GM23248 (cell line): ENCODE measurements at regions not wholly inside any gene's neighbourhood (a gene's known extent, or its start where the extent isn't known, plus 50 kb on each side); places are given as distances from the start of the nearest gene placed in this dataset.

Experiments used
- DNase-seq: peaks from one replicate; pipeline ENCODE4 v3.0.0-alpha.2; 2015
- H2AFZ ChIP-seq: fragments of 200-600 bp; sonication (generic); 2 replicates; pipeline ENCODE4 v1.6.1; 2016; ENCODE audit warnings: antibody characterized with exemption
- H3F3A ChIP-seq: fragments of 200-600 bp; sonication (generic); 2 replicates; pipeline ENCODE4 v1.6.1; 2016; ENCODE audit warnings: mild to moderate bottlenecking, antibody characterized with exemption, mixed run types; ENCODE audit not compliant: insufficient read depth
- H3K27ac ChIP-seq: fragments of 200-600 bp; sonication (generic); 2 replicates; pipeline ENCODE4 v1.5.1; 2016; ENCODE audit warnings: mild to moderate bottlenecking
- H3K27me3 ChIP-seq: fragments of 200-600 bp; sonication (generic); replicated peaks from 2 replicates; pipeline ENCODE4 v1.6.1; 2016; ENCODE audit warnings: mild to moderate bottlenecking; ENCODE audit not compliant: insufficient read depth
- H3K36me3 ChIP-seq: fragments of 200-600 bp; sonication (generic); 2 replicates; pipeline ENCODE4 v1.6.1; 2016; ENCODE audit warnings: low read depth, mild to moderate bottlenecking
- H3K4me1 ChIP-seq: fragments of 200-600 bp; sonication (generic); 2 replicates; pipeline ENCODE4 v1.6.1; 2016; ENCODE audit warnings: mild to moderate bottlenecking; ENCODE audit not compliant: insufficient read depth
- H3K4me2 ChIP-seq: fragments of 200-600 bp; sonication (generic); one replicate; pipeline ENCODE4 v1.6.1; 2016; ENCODE audit warnings: mild to moderate bottlenecking; ENCODE audit not compliant: unreplicated experiment
- H3K4me3 ChIP-seq: fragments of 200-600 bp; sonication (generic); 2 replicates; pipeline ENCODE4 v1.5.1; 2016; ENCODE audit warnings: mild to moderate bottlenecking
- H3K79me2 ChIP-seq: fragments of 200-600 bp; sonication (generic); 2 replicates; pipeline ENCODE4 v1.6.1; 2016; ENCODE audit warnings: mild to moderate bottlenecking; ENCODE audit not compliant: insufficient read depth
- H3K9ac ChIP-seq: fragments of 200-600 bp; sonication (generic); 2 replicates; pipeline ENCODE4 v1.6.1; 2016; ENCODE audit warnings: mild to moderate bottlenecking
- H3K9me2 ChIP-seq: fragments of 200-600 bp; sonication (generic); 2 replicates; pipeline ENCODE4 v1.6.1; 2016; ENCODE audit warnings: mixed run types, mild to moderate bottlenecking, moderate library complexity; ENCODE audit not compliant: insufficient read depth
- H3K9me3 ChIP-seq: fragments of 200-600 bp; sonication (generic); one replicate; pipeline ENCODE4 v1.6.1; 2017; ENCODE audit warnings: low read depth
- H4K20me1 ChIP-seq: fragments of 200-600 bp; sonication (generic); 2 replicates; pipeline ENCODE4 v1.6.0; 2016; ENCODE audit not compliant: insufficient read depth
- EZH2 ChIP-seq: fragments of 200-600 bp; sonication (generic); IDR thresholded peaks from 2 replicates; pipeline ENCODE4 v1.6.1; 2018; ENCODE audit warnings: antibody characterized with exemption, mild to moderate bottlenecking; ENCODE audit not compliant: insufficient read depth, poor library complexity, severe bottlenecking
- EZH2phosphoT487 ChIP-seq: fragments of 200-600 bp; sonication (generic); IDR thresholded peaks from 2 replicates; pipeline ENCODE4 v1.6.1; 2018; ENCODE audit warnings: antibody characterized with exemption, moderate library complexity, mild to moderate bottlenecking, low read depth; ENCODE audit not compliant: insufficient read depth
- WGBS, 2 experiments: methylation state at CpG; one replicate each; pipeline ENCODE4 v1.1.6; 2015 to 2017; ENCODE audit warnings: low lambda C conversion rate in 2 of 2, low coverage in 1 of 2; ENCODE audit errors: missing lambda C conversion rate in 2 of 2; 5-methylcytosine and 5-hydroxymethylcytosine counted together
- in situ Hi-C: fragments of 300-500 bp; cut with MboI; formaldehyde crosslinking; loops from 2 replicates; pipeline ENCODE4 v1.15.0; 2020

- no peaks in the 10 kb centered on the region for H3K36me3 ChIP-seq
- H3K9me2 ChIP-seq = no peaks in the 10 kb centered on the region; the same call in 1 of the 2 replicates
- H3K9me3 ChIP-seq = no peaks in the 10 kb centered on the region
- no peak for TF ChIP-seq EZH2phosphoT487
- no peak for TF ChIP-seq EZH2
- DNase-seq = no peak
- H3K27ac ChIP-seq = no peak overlapping the region
- no peaks in the 10 kb centered on the region for H4K20me1 ChIP-seq
- in situ Hi-C loops = no loop called here
- H2AFZ ChIP-seq = no peak overlapping the region
- H3F3A ChIP-seq = peaks cover 27% of the 10 kb centered on the region
- H3K4me2 ChIP-seq = no peak overlapping the region
- H3K27me3 ChIP-seq = no peaks in the 10 kb centered on the region
- H3K4me1 ChIP-seq = peaks cover 28% of the 10 kb centered on the region
- no peaks in the 10 kb centered on the region for H3K79me2 ChIP-seq
- H3K4me3 ChIP-seq = no peak overlapping the region
- no peak overlapping the region for H3K9ac ChIP-seq
Measured at GRCh38 chr2:217421834-217422233, 562.0 kb upstream of the TNP1 start.

DNA sequence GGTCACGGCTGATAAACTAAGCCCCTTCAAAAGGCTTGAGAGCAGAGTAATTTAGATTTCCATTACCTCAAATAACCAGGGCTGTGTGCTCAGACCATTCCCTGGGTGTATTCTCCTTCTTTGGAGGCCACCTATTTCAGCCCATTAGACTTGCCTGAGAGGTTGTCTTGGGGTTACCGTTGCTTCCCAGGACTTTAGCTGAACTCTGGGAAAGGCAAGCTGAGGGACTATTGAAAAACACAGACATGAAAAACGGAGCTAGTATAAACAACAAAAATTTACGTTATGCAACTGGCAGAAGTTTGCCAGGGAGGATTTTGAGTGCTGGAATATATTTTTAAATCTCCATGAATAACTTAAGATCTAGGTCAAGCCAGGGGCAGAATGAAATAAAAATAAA is 561.0 kb upstream of the TNP1 start:
- H2AFZ ChIP-seq = no peak overlapping the region
- TF ChIP-seq EZH2 = no peak
- TF ChIP-seq EZH2phosphoT487 = no peak
- H3K9me2 ChIP-seq = no peaks in the 10 kb centered on the region; the same call in 1 of the 2 replicates
- H3K4me2 ChIP-seq = no peak overlapping the region
- WGBS, 2 experiments = 73 to 79% methylated on average over 4 of the region's 4 CpGs
- no peaks in the 10 kb centered on the region for H3K79me2 ChIP-seq
- peaks cover 28% of the 10 kb centered on the region for H3K4me1 ChIP-seq
- no peak for DNase-seq
- no peaks in the 10 kb centered on the region for H3K27me3 ChIP-seq
- peaks cover 30% of the 10 kb centered on the region for H3F3A ChIP-seq
- in situ Hi-C loops = no loop called here
- no peaks in the 10 kb centered on the region for H3K36me3 ChIP-seq
- no peaks in the 10 kb centered on the region for H3K9me3 ChIP-seq
- no peaks in the 10 kb centered on the region for H4K20me1 ChIP-seq
- no peak overlapping the region for H3K9ac ChIP-seq
- H3K27ac ChIP-seq = no peak overlapping the region
- H3K4me3 ChIP-seq = no peak overlapping the region

GRCh38 chr2:217419055-217419671 is 559.3 kb upstream of the TNP1 start:
- peak; percentile 40 for DNase-seq
- H3K27ac ChIP-seq = peak overlapping the region; percentile 67

GRCh38 chr2:217418544-217418943 is 558.7 kb upstream of the TNP1 start:
- H3K4me2 ChIP-seq = peak overlapping the region; percentile 86
- H3K9ac ChIP-seq = peak overlapping the region; percentile 15; the same call in 1 of the 2 replicates
- H3K27ac ChIP-seq = peak overlapping the region; percentile 67
- peak overlapping the region; percentile 45 for H2AFZ ChIP-seq
- peak; percentile 47 for DNase-seq
- no peaks in the 10 kb centered on the region for H3K36me3 ChIP-seq
- no peaks in the 10 kb centered on the region for H4K20me1 ChIP-seq
- no peaks in the 10 kb centered on the region for H3K27me3 ChIP-seq
- no peak for TF ChIP-seq EZH2phosphoT487
- no peak for TF ChIP-seq EZH2
- H3K4me3 ChIP-seq = peak overlapping the region; percentile 44
- no peaks in the 10 kb centered on the region for H3K79me2 ChIP-seq
- peaks cover 33% of the 10 kb centered on the region for H3F3A ChIP-seq
- in situ Hi-C loops = no loop called here
- H3K9me2 ChIP-seq = no peaks in the 10 kb centered on the region
- 23 to 25% methylated on average over 3 of the region's 3 CpGs for WGBS, 2 experiments
- no peaks in the 10 kb centered on the region for H3K9me3 ChIP-seq
- H3K4me1 ChIP-seq = peaks cover 31% of the 10 kb centered on the region

More at GRCh38 chr2:217419055-217419671, 559.3 kb upstream of the TNP1 start:
- no peaks in the 10 kb centered on the region for H3K79me2 ChIP-seq
- H3K9me3 ChIP-seq = no peaks in the 10 kb centered on the region
- WGBS, 2 experiments = 29 to 32% methylated on average over 5 of the region's 5 CpGs
- H3F3A ChIP-seq = peaks cover 30% of the 10 kb centered on the region
- in situ Hi-C loops = no loop called here
- H3K9ac ChIP-seq = no peak overlapping the region
- H4K20me1 ChIP-seq = no peaks in the 10 kb centered on the region
- H3K9me2 ChIP-seq = no peaks in the 10 kb centered on the region; the same call in 1 of the 2 replicates
- no peaks in the 10 kb centered on the region for H3K36me3 ChIP-seq
- TF ChIP-seq EZH2phosphoT487 (no peak), EZH2 (no peak)
- H3K4me2 ChIP-seq = peak overlapping the region; percentile 86
- H3K27me3 ChIP-seq = no peaks in the 10 kb centered on the region
- H3K4me3 ChIP-seq = no peak overlapping the region; the same call in 1 of the 2 replicates
- H3K4me1 ChIP-seq = peaks cover 28% of the 10 kb centered on the region
- peak overlapping the region; percentile 45; the same call in 1 of the 2 replicates for H2AFZ ChIP-seq
